HG02973 (cell line): ENCODE measurements at regions not wholly inside any gene's neighbourhood (a gene's known extent, or its start where the extent isn't known, plus 50 kb on each side); places are given as distances from the start of the nearest gene placed in this dataset.
A peak's percentile ranks its signal among the peaks of the same experiment; 100 is the strongest.
"Not testable (repeated sequence)": the region's sequence is repeated elsewhere in the genome, so short reads cannot be mapped to it uniquely, and the experiment has no call there.

ENCODE experiments used
- ATAC-seq: cut with Tn5 transposase; IDR thresholded peaks from one replicate; pipeline ENCODE4 v1.9.1; 2021; ENCODE audit warnings: moderate library complexity; ENCODE audit not compliant: unreplicated experiment

DNA sequence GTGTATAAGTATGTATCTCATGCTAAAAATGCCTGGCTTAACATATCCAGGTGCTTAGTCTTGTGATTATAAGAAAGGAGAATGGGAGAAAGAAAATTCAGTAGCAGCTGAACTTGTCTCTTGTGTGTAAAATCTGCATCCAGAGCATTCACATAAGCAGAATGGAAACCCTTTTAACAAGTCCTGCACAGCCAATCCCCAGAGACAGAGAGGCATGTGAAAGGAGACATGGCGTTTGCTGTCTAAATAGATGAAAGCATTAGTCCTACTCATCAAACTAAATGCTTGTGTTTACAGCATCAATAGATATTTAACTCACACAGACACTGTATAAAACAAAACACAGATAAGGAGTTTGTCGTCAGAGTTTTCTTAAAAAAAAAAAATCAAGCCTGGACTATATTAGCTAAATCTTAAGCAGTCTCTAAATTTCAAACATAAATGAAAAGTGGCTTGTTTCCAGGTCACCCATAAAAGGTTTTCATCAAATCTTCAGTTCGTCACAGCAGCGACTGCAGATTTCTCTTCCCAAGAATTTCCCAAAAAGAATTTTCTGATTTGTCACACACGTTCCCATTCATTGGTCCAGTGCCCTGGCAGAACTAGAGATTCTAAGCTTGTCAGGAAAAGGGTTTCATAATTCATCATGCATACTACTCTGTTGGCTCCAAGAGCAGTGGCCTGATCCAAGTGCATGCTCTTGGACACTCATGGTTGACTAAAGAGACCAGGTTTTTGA is 249.2 kb downstream of the BTG1 start:
- ATAC-seq = no peak

DNA sequence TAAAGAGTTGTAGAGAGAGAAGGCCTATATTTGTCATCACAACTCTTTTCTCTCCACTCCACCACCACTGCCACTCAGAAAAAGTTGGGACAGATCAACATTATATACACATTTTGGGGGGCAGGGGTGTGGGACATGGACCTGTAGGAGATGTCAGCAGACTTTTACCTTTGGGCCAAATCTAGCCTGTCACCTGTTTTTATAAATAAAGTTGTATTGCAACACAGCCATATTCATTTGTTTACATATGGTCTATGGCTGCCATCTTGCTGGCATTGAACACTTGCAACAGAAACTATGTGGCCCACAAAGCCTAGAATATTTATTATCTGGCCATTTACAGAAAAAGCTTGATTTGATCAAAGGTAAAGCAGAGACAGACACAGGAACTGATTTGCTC is 250.7 kb downstream of the BTG1 start:
- no peak for ATAC-seq

DNA sequence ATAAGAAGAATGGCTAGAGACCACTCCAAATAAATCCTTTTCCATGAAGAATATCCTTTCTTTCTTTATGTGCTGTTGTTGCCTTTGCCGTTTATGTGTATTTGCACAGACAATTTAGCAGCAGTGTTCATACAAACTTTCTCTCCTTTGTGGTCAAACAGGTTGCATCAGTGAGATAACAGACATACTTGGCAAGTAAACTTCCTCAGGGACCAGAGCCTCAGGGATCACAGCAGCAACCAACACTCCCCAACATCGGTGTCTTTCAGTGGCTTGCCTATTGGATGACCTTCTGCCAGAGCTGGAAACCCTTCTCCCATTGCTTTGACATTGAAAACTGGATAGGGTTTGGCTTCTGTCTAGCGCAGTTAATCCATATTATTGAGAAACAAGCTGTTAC is 252.2 kb downstream of the BTG1 start:
- ATAC-seq = no peak

DNA sequence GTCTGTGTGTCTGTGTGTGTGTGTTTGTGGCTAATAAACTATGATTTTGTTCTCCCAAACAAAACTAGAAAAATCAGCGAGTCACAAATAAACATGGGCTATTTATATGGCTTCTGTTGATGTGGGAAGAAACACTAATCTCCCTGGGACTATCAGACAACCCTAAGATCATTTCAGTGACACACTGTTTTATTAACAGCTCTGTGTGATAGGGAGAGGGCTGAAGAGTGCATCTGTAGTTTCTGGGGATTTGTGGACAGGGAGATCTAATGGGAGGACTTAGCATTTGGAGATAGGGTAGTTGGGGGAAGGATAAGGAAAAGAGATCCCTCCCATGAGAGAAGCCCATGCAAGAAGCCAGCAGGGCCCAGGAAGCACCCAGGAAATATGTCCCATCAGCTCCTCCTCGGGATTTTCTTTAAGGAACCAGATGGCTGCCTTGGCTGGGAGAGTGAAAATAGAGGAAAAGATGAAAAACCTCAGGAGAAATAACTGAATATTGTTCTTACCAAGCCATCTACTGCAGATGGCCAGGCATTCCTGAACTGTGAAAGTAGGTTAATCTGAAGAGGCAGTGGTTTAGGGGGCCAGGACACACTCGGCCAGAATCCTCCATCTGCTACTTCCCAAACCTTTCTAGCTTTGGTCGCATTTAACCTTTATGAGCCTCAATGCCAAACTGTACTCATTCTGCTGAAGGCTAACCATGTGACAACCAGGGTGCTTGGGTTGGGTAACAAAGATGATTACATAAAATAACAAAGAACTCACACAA is 253.4 kb downstream of the BTG1 start:
- no peak for ATAC-seq

DNA sequence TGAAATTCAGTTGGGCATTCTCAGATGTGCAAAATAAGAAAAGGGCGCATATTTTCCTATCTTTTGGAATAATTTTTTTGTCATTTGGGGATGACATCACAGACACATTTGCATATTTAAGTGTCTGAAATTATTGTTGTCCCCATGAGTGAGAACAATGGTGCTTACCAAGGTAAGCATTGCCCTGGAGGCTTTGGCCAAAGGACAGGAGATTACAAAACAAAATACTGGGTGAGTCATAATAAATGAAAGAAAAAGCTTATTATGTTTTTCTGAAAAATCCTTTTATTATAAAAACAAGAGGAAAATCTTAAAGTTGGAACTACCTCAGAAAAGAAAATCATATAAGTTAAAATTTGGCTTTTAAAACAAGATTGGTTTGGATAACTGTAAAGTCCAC is 254.9 kb downstream of the BTG1 start:
- no peak for ATAC-seq

DNA sequence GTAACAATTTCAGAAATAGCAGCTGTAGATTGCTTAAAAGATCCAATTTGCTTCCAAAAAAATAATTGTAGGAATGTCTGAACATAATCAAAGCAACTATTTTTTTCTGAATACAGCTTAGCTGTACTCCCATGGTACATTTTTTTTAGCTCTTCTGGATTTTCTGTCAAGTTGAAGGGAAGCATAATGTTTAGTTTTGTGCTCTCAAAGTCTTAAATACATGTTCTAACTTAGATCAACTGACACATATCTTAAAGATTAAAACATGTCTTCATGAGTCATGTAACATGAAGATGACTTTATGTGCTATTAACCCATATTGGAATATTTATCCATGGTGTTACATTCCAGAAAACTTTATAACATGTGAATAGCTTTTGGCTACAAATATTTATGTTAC is 255.7 kb downstream of the BTG1 start:
- no peak for ATAC-seq

DNA sequence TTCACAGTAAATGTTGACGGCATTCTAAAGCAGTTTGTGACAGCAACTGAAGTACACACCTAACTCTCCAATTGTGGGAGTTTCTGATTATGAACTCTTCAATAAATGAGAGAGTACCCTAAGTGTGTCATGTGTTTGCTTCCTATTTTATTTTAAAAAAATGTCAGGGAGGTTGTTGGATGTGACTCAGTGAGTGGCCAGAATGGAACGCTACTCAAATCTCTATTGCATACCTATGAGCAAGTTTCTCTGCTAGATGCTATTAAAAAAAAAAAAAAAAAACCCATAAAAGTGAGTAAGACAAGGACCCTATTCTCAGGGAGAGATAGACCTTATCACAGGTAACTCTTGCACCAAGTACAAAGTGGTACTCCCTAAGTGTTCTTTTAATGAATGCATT is 256.6 kb downstream of the BTG1 start:
- ATAC-seq = no peak

DNA sequence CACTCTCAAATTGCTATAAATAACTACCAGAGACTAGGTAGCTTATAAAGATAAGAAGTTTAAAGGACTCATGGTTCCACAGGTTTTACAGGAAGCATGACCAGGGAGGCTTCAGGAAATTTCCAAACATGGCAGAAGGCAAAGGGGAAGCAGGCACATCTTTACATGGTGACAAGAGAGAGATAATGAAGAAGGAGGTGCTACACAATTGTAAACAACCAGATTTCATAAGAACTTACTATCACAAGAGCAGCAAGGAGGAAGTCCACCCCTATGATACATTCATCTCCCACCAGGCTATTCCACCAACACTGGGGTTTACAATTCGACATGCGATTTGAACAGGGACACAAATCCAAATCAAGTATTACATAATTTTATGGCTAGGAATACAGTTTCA is 257.7 kb downstream of the BTG1 start:
- ATAC-seq = no peak

DNA sequence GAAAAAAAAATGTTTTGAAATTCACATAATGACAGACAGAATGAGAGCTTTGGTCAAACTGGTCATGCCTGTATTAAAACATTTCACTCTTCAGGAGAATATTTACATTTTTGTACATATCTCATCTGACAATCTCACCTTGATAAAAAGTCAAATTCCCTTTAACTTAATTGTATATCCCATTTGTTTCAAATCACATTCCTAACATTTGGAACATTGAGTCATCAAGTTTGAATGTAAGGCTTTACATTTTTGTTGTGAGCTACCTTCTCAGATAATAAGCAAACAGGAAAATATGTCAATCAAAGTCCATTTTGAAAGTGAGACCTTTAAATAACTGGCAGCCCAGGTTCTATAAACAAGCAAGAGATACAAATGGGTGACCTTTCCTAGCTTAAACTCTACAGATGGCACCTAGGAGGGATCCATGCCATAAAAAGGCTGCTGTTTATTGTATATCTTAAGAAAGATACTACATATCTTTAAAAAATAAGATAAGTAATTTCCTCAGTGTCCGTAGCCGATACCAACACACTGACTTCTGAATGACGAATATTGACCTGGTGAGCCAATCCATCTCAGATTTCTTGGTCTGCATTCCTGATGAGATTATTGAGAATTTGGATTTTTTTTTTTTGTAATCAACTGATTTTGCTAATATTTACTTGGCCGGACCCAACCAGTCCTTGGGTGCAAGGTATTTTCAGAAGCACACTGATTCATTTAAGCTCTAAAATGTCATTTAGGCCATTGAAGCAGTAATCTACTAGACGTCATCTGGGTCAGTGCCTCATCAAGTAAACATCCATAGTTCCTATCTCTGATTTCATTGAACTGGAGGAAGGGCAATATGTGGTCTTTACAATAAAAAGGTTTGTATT is 259.6 kb downstream of the BTG1 start:
- no peak for ATAC-seq

DNA sequence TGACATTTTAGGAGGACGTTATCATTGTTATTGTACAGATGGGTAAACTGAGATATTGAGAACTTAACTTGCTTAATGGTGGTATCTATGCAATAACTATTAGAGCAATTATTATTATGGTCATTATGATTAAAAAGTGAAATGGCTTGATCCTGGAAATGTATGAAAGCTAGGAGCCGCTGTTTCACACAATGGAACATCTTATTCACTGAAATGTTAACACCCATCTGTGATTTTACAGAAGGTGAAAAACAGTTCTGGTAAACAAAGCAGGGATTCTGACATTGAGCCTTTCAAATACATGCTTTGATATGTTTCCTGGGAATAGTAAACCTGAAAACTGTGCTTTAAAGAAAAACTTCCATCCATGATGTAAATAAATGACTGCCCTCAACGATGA is 261.4 kb downstream of the BTG1 start:
- ATAC-seq = no peak

DNA sequence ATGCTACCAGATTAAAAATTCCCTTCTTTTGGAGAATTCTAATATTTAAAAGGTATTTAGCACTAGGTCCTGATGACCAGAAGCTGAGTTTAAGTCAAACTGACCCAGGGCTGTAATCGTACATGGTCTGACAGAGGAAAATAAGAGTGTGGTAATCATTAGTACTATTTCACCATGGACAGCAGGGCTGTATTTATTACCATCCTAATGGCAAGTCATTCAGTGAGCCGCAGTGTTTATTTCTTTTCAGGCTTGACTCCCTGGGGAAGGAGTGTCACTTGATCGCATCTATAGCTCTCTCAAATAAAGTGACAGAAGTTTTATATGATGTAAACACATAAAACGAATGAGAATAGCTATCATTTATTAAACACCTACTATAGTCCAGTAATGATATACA is 261.8 kb downstream of the BTG1 start:
- no peak for ATAC-seq

DNA sequence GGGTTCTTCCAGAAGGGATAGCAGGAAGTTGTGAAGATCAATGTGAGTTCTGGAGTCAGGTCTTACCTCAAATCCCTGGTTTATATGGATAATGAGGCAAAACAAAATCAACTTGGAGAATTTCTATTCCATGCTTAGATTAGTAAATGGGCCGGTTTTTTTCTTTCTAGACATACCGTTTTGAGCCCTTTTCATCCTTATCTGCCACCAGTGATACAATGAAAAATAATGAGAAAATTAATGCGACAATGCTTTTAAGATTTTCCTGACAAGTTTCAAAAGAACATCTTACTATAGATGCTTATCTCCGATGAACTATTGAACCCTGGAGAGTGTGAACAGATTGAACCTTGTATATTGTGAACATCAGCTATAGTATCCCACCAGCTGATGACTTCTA is 262.7 kb downstream of the BTG1 start:
- no peak for ATAC-seq

DNA sequence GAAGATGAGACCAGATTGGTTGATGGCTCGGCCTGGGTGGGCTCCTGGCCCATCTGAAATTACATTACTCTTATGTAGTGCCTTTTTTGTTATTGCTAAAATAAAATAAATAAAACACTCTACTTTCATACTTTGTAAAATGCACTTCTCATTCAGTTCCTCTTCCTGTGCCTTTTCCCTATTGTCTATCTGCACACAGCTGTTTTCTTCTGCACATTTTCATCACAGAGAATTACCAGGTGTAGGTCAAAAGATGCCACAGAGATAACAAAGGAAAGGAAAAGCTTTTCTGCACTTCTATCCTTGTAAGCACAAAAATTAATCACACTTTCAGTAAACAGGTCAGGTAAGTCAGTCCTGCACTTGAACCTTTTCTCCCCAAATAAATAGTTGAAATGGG is 265.1 kb downstream of the BTG1 start:
- no peak for ATAC-seq

DNA sequence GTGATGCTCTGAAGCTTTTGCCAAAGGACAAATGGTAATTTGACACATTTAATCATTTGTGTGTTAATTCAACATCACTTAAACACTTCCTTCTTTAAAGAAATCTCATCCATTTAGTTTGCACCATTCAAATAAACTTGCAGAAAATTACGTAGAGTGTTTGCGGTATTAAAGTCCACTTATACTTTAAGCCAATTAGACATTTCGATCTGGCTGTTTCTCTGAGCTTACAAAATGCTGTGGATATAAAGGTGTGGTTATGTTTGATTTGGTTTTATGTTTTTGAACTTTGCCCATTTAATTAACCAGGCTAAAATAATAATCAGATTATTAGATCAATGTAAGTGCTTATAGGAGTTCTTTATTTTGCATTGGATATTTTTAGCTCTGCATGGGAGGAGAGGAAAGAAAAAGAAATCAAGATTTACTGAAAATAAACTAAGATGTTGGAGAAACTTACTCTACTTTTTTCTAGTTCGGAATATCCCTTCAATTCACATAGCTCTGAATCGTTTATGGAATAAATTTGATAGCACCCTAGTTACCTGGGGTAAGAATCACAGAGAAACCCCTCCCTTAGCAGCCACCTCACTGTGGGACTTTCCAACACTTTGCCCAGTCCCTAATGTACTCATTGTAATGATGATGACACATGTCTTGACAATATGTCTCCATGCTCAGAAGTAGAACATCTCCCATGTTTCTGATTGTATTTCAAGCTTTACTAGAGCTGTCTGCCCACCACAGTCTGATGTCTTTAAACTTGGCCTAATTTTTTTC is 268.0 kb downstream of the BTG1 start:
- no peak for ATAC-seq

DNA sequence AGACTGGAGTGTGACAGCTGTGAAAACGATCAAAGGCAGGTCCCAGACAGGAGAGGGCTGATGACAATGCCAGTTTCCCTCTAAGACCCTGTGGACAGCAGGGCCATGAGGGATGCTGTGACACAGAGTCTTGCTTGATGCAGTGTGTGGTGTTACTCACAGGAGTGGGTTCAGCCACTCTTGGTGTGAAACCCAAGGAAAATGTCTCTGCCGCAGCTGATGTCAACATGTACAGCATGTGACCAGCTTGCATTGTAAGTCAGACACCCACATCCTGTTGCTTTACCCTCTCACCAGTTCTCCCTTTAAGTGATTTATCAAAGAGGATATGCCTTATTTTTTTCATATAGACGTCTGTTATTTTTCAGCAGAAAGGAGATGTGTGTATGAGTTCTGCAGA is 268.6 kb downstream of the BTG1 start:
- peak; percentile 82 for ATAC-seq

DNA sequence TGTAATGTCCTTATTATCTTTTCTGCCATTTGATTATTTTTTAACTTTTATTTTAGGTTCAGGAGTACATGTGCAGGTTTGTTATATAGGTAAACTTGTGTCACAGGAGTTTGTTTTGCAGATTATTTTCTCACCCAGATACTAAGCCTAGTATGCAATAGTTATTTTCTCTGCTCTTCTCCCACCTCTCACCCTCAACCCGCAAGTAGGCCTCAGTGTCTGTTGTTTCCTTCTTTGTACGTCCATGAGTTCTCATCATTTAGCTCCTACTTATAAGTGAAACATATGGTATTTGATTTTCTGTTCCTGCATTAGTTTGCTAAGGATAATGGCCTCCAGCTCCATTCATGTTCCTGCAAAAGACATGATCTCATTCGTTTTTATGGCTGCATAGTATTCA is 270.0 kb downstream of the BTG1 start:
- not testable (repeated sequence) for ATAC-seq

DNA sequence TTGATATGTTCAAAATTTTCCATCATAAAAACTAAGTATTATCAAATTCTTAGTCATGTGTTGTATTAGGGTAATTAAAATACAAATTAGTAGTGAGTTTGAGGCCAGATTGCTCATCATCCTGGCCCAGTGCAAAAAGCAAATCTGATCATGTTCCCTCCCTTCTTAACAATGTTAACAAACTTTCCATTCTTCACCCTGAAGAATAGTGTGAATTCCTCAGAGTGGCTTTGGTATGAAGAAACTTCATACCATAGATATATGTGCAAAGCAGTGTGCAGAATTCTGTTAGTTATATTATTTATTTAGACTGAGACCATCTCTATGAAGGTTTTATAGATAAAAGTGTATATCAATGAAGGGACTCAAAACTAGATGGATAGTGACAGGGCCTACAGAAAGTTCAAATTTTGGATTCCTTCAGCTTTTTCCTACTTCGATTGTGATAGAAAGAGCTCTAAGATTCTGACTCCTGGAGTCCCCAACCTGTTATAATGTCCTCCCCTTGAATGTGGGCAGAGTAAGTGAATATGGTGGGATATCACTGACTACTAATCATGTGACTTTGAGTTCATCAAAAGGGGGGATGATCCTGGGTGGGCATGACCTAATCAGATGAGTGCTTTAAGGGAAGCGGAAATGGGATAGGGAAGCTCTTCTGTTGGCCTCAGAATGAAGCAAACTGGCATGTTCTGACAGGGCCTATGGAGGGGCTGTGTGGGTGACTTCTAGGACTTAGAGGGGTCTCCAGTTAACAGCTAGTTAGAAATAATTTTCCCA is 271.4 kb downstream of the BTG1 start:
- ATAC-seq = no peak

DNA sequence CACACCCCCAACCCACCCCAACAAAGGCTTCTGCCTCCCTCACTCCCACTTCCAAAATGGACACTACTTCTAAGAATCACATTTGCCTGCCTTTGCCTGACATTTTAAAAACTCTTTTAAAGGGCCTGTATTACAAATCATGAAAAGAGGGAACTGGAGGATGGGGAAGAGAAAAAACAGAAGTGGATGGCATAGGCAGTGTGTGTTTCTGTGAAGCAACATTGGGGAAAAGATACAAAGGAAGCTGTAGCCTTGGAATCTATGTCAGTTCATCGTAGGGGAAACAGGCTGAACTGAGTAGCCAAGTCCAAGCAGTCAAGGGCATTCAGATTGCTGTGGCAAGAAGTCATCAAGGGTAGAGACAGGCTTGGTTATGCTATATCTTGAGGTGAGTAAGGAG is 273.9 kb downstream of the BTG1 start:
- no peak for ATAC-seq

DNA sequence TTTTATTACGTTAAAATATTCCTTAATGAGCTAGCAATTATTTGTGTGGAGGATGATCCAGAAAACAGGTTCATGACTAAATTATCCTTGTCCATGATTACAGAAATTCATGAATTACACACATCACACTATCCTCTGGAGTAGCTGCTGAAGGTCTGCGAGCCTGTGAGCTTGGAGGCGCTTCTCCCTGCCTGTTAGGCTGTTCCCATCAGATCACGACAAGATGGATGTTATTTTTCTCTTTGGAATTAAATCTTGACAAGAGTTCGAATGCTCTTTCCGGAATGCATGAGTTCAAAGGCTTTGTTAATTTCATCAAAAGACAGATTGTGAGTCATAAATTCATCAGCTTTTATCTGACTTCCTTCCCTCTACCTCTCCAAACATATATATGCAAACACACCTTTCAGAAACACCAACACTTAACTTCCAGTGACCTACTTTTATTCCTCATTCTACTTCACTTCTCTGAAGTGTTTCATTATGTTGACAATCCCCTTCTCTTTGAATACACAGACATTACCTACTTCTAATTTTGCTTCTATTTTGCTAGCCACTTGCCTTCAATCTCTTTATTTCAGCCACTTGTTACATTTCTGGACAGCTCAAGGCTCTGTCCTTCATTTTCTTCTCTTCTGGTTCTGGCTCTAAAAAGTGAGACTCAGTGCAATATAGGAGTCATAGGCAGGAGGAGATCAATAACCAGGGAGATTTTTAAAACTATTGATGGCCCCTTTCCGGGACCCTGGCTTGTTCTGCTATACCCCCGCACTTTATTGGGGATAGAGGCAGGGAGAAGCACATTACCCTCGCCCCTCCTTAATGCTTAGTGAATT is 274.6 kb downstream of the BTG1 start:
- no peak for ATAC-seq
